Activated naive CD8-positive, alpha-beta T cell treated with anti-CD3 and anti-CD28 coated beads, Interleukin-2, amount 50 U/mL, for 16 hours (primary cell): ENCODE measurements at regions not wholly inside any gene's neighbourhood (a gene's known extent, or its start where the extent isn't known, plus 50 kb on each side); places are given as distances from the start of the nearest gene placed in this dataset.

Experiments used
- DNase-seq: peaks from one replicate; pipeline ENCODE4 v3.0.0-alpha.2; 2020; ENCODE audit warnings: low read depth, low spot score

- DNase-seq, result no peak
Measured at GRCh38 chr11:10387206-10388083, 67.6 kb upstream of the AMPD3 start.

GRCh38 chr11:10388101-10388500, 67.0 kb upstream of the AMPD3 start:
- no peak for DNase-seq

DNA sequence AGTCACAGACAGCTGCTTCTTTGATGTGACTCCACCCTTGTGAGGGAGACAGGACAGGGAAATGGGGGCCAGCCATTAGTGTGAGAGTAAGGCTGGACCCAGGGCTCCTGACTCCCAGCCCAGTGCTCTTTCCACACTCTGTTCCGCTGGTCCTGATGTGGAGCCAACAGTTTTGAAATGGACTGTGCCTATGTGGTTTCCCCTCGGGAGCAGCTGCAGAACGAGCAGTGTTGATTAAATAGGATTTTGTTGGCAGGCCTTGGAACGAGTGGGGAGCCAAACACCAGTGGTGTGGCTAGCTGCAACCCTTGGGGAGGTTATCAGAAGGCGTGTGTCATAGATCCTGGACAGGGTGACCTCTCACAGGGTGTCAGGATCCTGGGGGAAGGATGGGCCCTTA, 66.5 kb upstream of the AMPD3 start:
- DNase-seq, result no peak

DNA sequence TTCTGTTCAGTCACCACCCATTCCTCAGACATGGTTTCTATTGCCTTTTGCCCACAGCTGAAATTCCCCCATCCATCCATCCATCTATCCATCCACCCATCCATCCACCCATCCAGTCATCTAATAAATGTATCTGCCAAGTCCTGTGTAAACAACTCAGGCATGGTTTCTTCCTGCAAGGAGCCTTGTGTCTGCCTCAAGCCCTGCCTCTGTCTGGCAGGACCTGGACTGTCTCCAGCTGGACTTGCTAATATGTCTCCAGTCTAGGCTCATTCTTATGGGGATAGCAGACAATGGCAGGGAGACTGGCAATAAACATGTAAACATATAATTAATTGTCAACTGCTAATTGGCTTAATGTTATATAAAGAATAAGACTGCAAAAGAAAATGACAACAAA, 64.7 kb upstream of the AMPD3 start:
- DNase-seq, result no peak

GRCh38 chr11:10392095-10393079, 62.7 kb upstream of the AMPD3 start:
- DNase-seq, result no peak

DNA sequence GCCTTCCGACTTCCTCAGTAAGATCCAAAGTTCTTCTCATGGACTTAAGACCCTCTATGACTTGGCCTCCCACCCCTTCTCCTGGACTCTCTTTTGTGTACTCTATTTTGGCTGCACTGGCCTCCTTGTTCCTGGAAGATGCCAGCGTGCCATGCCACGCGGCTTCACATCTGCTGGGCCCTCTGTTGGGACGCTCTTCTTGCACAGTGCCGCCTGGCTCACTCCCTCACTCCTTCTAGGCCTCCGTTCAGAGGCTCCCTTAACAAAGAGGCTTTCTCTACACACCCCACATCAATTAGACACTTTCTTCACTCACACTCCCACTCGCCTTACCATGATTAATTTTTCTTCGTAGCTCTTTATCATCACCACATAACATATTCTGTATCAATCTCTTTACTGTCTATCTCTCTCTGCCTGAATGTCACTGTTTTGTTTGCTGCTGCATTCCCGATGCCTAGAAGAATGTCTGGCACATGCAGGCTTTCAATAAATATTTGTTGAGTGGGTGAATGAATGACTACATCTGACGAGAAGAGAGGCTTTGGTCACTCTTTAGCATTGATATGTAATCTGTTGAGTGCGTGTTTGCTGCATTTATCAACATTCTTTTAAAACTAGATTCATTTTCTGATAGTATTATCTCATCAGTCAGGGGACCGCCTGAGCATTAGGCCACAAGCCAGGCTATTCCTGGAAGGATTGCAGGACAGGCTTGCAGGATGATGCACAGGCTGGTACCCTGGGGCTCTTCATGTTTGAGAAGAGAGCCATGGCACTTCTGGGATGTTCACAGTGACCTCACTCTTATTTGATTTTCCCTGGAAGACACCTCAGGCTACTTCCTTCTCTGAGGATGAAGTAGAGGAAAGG, 60.6 kb upstream of the AMPD3 start:
- no peak for DNase-seq

- no peak for DNase-seq
Measured at GRCh38 chr11:10395166-10395897, 59.7 kb upstream of the AMPD3 start.

- no peak for DNase-seq
Measured at GRCh38 chr11:10396771-10397170, 58.3 kb upstream of the AMPD3 start.

GRCh38 chr11:10397226-10397987, 57.7 kb upstream of the AMPD3 start:
- DNase-seq, result no peak

GRCh38 chr11:10398525-10398924, 56.5 kb upstream of the AMPD3 start:
- DNase-seq, result no peak

DNA sequence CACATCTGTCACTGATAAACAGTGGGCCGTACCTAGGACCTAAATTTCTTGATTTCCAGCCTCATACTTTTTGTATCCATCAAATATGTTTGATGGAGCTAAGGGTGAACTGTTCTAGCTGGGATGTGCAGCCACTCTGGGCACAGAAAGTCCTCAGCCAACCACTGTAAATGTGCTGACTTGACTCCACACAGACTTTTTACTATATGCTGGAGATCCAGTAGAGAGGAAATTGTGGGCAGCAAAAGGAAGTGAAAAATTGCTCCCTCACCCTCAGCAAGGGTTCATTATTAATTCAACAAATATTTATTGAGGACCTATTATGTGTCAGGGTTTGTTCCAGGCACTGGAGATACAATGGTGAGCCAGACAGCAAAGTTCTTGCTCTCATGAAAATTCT, 54.2 kb upstream of the AMPD3 start:
- no peak for DNase-seq

DNA sequence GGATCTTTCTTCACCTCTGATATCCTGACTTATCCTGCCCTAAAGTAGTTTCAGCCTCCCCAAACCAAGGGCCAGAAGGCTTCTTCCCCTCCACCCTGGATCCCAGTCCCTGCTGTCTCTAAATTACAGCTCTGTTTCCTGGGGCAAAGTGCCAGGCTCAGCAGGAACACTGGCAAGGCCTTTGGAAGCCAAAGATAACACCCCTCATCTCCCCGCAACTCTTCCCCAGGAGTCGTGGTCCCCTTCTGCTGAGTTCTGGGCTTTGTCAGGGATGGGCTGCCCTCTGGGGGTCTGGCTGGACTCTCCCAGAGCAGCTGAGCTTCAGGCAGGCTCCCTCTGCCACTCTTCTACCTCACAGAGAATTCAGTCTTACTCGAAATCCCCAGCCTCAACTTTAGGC, 53.8 kb upstream of the AMPD3 start:
- DNase-seq, result no peak

DNA sequence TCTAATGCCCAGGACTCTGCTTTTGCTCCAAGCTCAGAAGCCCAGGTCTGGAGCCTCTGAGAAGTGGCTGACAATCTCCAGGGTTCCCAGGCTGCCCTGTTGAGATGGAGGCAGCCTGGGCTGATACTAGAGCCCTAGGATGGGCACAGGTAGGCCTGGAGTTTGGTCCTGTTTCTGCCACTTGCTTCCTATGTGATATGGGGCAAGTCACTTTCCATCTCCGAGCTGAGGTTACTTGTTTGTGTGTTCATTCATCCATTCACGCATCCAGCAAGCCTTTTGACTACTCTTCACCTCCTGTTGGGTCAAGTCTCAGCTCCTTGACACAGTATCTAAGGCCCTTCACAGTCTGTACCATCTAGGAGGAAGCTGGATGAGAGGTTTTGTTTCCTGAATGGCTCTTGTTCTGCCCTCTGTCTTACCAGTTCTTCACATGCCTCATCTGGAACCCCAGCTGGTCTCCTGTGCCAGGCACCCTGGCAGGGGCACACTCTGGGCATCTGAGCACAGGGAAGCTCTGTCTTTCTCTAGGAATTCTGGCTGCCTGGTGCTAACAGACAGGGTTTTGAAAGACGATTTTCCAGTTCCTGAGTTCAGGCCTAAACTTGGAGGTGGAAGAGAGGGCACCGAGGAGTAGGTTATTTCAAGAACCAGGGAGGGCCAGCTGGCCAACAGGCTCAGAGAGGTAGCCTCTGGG, 53.2 kb upstream of the AMPD3 start:
- DNase-seq, result no peak
